Liver (tissue), 7 donors: ENCODE measurements at regions not wholly inside any gene's neighbourhood (a gene's known extent, or its start where the extent isn't known, plus 50 kb on each side); places are given as distances from the start of the nearest gene placed in this dataset.

Experiments used
- DNase-seq: peaks from one replicate; pipeline ENCODE4 v3.0.0-alpha.2; 2017; ENCODE audit warnings: low spot score
- H3K27ac ChIP-seq, 2 donors: one replicate each; pipeline ENCODE4 v1.7.0; 2013; ENCODE audit warnings: inconsistent platforms in 2 of 2, low read length in 2 of 2, control low read depth in 1 of 2, low read depth in 1 of 2, mild to moderate bottlenecking in 1 of 2
- H3K27me3 ChIP-seq, 4 donors: one replicate each; pipeline versions ENCODE4 v1.6.1 to v1.7.0; 2013; ENCODE audit warnings: low read length in 3 of 4, inconsistent platforms in 1 of 4, mild to moderate bottlenecking in 1 of 4, moderate library complexity in 1 of 4; ENCODE audit not compliant: control insufficient read depth in 4 of 4, insufficient read depth in 4 of 4
- H3K36me3 ChIP-seq, 4 donors: one replicate each; pipeline versions ENCODE4 v1.6.1 to v1.7.0; 2013; ENCODE audit warnings: low read length in 3 of 4, mild to moderate bottlenecking in 3 of 4, low read depth in 1 of 4, moderate library complexity in 1 of 4; ENCODE audit not compliant: control insufficient read depth in 4 of 4, insufficient read depth in 3 of 4
- H3K4me1 ChIP-seq, 4 donors: one replicate each; pipeline versions ENCODE4 v1.6.1 to v1.7.0; 2013; ENCODE audit warnings: low read length in 3 of 4, mild to moderate bottlenecking in 3 of 4, moderate library complexity in 1 of 4; ENCODE audit not compliant: control insufficient read depth in 4 of 4, insufficient read depth in 4 of 4
- H3K4me3 ChIP-seq, 3 donors: one replicate each; pipeline versions ENCODE4 v1.6.1 to v1.7.0; 2013; ENCODE audit warnings: low read length in 3 of 3, control low read depth in 1 of 3, low read depth in 1 of 3, mild to moderate bottlenecking in 1 of 3
- H3K9ac ChIP-seq, 2 donors: one replicate each; pipeline ENCODE4 v1.7.0; 2013; ENCODE audit warnings: low read length in 2 of 2, mild to moderate bottlenecking in 2 of 2, moderate library complexity in 2 of 2, control low read depth in 1 of 2, low read depth in 1 of 2
- H3K9me3 ChIP-seq, 4 donors: one replicate each; pipeline versions ENCODE4 v1.6.1 to v1.7.0; 2013; ENCODE audit warnings: low read length in 3 of 4; ENCODE audit not compliant: control insufficient read depth in 4 of 4
- ATF3 ChIP-seq: IDR thresholded peaks from 2 replicates; pipeline ENCODE4 v1.6.1; 2016; ENCODE audit warnings: antibody characterized with exemption
- EGR1 ChIP-seq, 2 donors: IDR thresholded peaks; 2 replicates each; pipeline ENCODE4 v1.6.1; 2016 to 2018; ENCODE audit warnings: antibody characterized with exemption in 2 of 2, low read depth in 2 of 2
- FOXA2 ChIP-seq: IDR thresholded peaks from 2 replicates; pipeline ENCODE4 v1.6.1; 2016; ENCODE audit warnings: antibody characterized with exemption
- GABPA ChIP-seq, 2 donors: IDR thresholded peaks in 1 of 2; conservative IDR thresholded peaks in 1 of 2; 2 replicates each; pipeline ENCODE4 v1.6.1; 2016; ENCODE audit warnings: antibody characterized with exemption in 2 of 2, mild to moderate bottlenecking in 1 of 2, moderate library complexity in 1 of 2
- HNF4A ChIP-seq, 2 donors: conservative IDR thresholded peaks; 2 replicates each; pipeline ENCODE4 v1.6.1; 2016; ENCODE audit warnings: antibody characterized with exemption in 2 of 2, mild to moderate bottlenecking in 2 of 2
- HNF4G ChIP-seq: IDR thresholded peaks from 2 replicates; pipeline ENCODE4 v1.6.1; 2016; ENCODE audit warnings: antibody characterized with exemption
- JUND ChIP-seq, 2 donors: IDR thresholded peaks; 2 replicates each; pipeline ENCODE4 v1.6.1; 2016; ENCODE audit warnings: antibody characterized with exemption in 2 of 2
- MAX ChIP-seq: IDR thresholded peaks from 2 replicates; pipeline ENCODE4 v1.6.1; 2016; ENCODE audit warnings: antibody characterized with exemption
- NR2F2 ChIP-seq: IDR thresholded peaks from 2 replicates; pipeline ENCODE4 v1.6.1; 2016; ENCODE audit warnings: antibody characterized with exemption
- RAD21 ChIP-seq, 2 donors: IDR thresholded peaks; 2 replicates each; pipeline ENCODE4 v1.6.1; 2016; ENCODE audit warnings: antibody characterized with exemption in 2 of 2, mild to moderate bottlenecking in 2 of 2
- RXRA ChIP-seq, 2 donors: IDR thresholded peaks; 2 replicates each; pipeline ENCODE4 v1.6.1; 2017 to 2018; ENCODE audit warnings: antibody characterized with exemption in 2 of 2, mild to moderate bottlenecking in 1 of 2
- SP1 ChIP-seq: IDR thresholded peaks from 2 replicates; pipeline ENCODE4 v1.6.1; 2018; ENCODE audit warnings: antibody characterized with exemption, mild to moderate bottlenecking
- TAF1 ChIP-seq: conservative IDR thresholded peaks from 2 replicates; pipeline ENCODE4 v1.6.1; 2016; ENCODE audit warnings: antibody characterized with exemption, mild to moderate bottlenecking
- YY1 ChIP-seq: IDR thresholded peaks from 2 replicates; pipeline ENCODE4 v1.6.1; 2016; ENCODE audit warnings: antibody characterized with exemption, mild to moderate bottlenecking
- ZBTB33 ChIP-seq: IDR thresholded peaks from 2 replicates; pipeline ENCODE4 v1.6.1; 2016; ENCODE audit warnings: antibody characterized with exemption
- WGBS: extraction: QIAGEN DNeasy Blood & Tissue Kit; methylation state at CpG from one replicate; pipeline ENCODE4 v1.1.7; 2013; 5-methylcytosine and 5-hydroxymethylcytosine counted together
- donor health status: healthy.
- donor health status: healthy.
- donor health status: healthy.
- donor health status: healthy.

GRCh38 chr15:61697796-61698195 lies 362.5 kb downstream of the VPS13C start (continued):
- TF ChIP-seq ZBTB33 (no peak), EGR1 (IDR thresholded peaks at IDR 0.05; ENCODE audit: low read depth in 2 of 2) (no peak), JUND (IDR thresholded peaks at IDR 0.05) (no peak), YY1 (no peak), FOXA2 (no peak), GABPA (IDR thresholded peaks at IDR 0.05 in 1 of 2, conservative IDR thresholded peaks at IDR 0.05 in 1 of 2) (no peak), RXRA (IDR thresholded peaks at IDR 0.05) (no peak), HNF4A (conservative IDR thresholded peaks at IDR 0.05) (no peak)

- no peak for TF ChIP-seq RAD21 (IDR thresholded peaks at IDR 0.05)
- TF ChIP-seq MAX: no peak
- no peak for TF ChIP-seq FOXA2
- no peak for TF ChIP-seq SP1
- TF ChIP-seq NR2F2: no peak
- TF ChIP-seq YY1: no peak
- WGBS: 88% methylated on average over 5 of the region's 5 CpGs
- no peak for DNase-seq
- Histone ChIP-seq H3K9ac (no peak overlapping the region), H3K9me3 (no peaks in the 10 kb centered on the region), H3K36me3 (no peaks in the 10 kb centered on the region), H3K4me3 (no peak overlapping the region), H3K4me1 (peaks cover 0 to 5% (median 0%) of the 10 kb centered on the region in 4 donors), H3K27me3 (peaks cover 0 to 5% (median 0%) of the 10 kb centered on the region in 4 donors), H3K27ac (no peak overlapping the region)
These were observed 371.2 kb downstream of the VPS13C start for GRCh38 chr15:61689067-61689466.

- Histone ChIP-seq H3K4me3 (no peak overlapping the region), H3K9ac (no peak overlapping the region), H3K4me1 (peaks cover 0 to 5% (median 0%) of the 10 kb centered on the region in 4 donors), H3K9me3 (no peaks in the 10 kb centered on the region), H3K27me3 (peaks cover 0 to 5% (median 0%) of the 10 kb centered on the region in 4 donors), H3K27ac (no peak overlapping the region), H3K36me3 (no peaks in the 10 kb centered on the region)
- no peak for DNase-seq
- TF ChIP-seq YY1 (no peak), ZBTB33 (no peak), FOXA2 (no peak), HNF4G (no peak), HNF4A (conservative IDR thresholded peaks at IDR 0.05) (no peak)
These were observed 372.6 kb downstream of the VPS13C start for GRCh38 chr15:61687651-61688050.

GRCh38 chr15:61687124-61687523 lies 373.1 kb downstream of the VPS13C start:
- Histone ChIP-seq H3K9ac (no peak overlapping the region), H3K27me3 (peaks cover 0 to 5% (median 0%) of the 10 kb centered on the region in 4 donors)
- WGBS: 73% methylated on average over 6 of the region's 6 CpGs

More at GRCh38 chr15:61687124-61687523, 373.1 kb downstream of the VPS13C start:
- TF ChIP-seq SP1 (no peak), TAF1 (no peak), HNF4A (conservative IDR thresholded peaks at IDR 0.05) (no peak), YY1 (no peak), HNF4G (no peak), ATF3 (no peak), JUND (IDR thresholded peaks at IDR 0.05) (no peak), RAD21 (IDR thresholded peaks at IDR 0.05) (no peak), MAX (no peak)
- Histone ChIP-seq H3K9me3 (no peaks in the 10 kb centered on the region), H3K36me3 (no peaks in the 10 kb centered on the region), H3K27ac (no peak overlapping the region), H3K4me3 (no peak overlapping the region), H3K4me1 (peaks cover 0 to 5% (median 0%) of the 10 kb centered on the region in 4 donors)
- no peak for DNase-seq
